Fibroblast of mammary gland (primary cell): ENCODE measurements at regions not wholly inside any gene's neighbourhood (a gene's known extent, or its start where the extent isn't known, plus 50 kb on each side); places are given as distances from the start of the nearest gene placed in this dataset.
"Not testable (repeated sequence)": the region's sequence is repeated elsewhere in the genome, so short reads cannot be mapped to it uniquely, and the experiment has no call there.

Experiments used
- DNase-seq: peaks from one replicate; pipeline ENCODE4 v3.0.0-alpha.2; 2010; ENCODE audit warnings: low read depth
- H3K4me3 ChIP-seq: 2 replicates; pipeline ENCODE4 v1.5.1; 2011; ENCODE audit warnings: low read depth, mild to moderate bottlenecking, low read length, moderate library complexity; ENCODE audit not compliant: control insufficient read depth
- TF ChIP-seq, protein P1 (sequence below): conservative IDR thresholded peaks from 2 replicates; pipeline ENCODE4 v1.5.1; 2011; ENCODE audit warnings: low read depth, low read length, inconsistent platforms; ENCODE audit not compliant: control insufficient read depth, insufficient read depth

DNA sequence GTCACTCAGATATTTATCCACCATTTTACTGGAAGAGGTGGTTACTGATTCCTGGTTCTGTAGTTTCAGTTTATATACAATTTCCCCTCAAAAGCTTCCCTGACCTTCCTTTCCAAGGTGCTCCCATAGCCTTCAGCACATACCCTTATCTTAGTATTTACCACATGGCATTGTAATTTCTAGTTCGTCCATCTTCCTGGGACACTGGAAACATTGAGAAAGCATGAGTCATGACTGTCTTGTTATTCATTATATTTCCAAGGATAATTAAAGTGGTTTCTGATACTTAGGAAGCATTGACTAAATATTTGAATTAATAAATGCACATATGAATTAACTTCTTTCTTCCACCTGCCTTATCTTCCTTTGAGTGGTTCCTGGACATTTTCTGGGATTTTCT lies 203.8 kb downstream of the ETAA1 start:
- TF ChIP-seq, protein P1, sequence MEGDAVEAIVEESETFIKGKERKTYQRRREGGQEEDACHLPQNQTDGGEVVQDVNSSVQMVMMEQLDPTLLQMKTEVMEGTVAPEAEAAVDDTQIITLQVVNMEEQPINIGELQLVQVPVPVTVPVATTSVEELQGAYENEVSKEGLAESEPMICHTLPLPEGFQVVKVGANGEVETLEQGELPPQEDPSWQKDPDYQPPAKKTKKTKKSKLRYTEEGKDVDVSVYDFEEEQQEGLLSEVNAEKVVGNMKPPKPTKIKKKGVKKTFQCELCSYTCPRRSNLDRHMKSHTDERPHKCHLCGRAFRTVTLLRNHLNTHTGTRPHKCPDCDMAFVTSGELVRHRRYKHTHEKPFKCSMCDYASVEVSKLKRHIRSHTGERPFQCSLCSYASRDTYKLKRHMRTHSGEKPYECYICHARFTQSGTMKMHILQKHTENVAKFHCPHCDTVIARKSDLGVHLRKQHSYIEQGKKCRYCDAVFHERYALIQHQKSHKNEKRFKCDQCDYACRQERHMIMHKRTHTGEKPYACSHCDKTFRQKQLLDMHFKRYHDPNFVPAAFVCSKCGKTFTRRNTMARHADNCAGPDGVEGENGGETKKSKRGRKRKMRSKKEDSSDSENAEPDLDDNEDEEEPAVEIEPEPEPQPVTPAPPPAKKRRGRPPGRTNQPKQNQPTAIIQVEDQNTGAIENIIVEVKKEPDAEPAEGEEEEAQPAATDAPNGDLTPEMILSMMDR: no peak
- DNase-seq: peak; percentile 64
- no peak overlapping the region for H3K4me3 ChIP-seq

DNA sequence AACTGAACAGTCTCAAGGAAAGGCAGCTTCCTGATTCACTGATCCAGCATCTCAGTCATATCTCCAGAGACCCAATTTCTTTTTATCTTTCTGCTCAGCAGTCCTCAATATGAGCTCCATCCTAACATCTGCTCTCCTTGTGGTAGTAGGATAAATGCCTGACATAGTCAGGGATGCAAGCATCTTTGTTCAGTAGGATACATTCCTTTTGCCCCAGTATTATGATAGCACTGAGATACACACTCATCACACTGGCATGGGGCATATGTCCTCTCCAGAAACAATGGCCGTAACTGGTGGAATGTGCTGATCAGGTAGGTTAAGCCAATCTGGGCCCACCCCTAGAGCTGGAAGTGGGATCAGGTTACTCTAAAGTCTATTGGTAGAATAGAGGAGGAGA lies 207.2 kb downstream of the ETAA1 start:
- H3K4me3 ChIP-seq: no peak overlapping the region
- TF ChIP-seq, protein P1: no peak
- DNase-seq: peak; percentile 20

DNA sequence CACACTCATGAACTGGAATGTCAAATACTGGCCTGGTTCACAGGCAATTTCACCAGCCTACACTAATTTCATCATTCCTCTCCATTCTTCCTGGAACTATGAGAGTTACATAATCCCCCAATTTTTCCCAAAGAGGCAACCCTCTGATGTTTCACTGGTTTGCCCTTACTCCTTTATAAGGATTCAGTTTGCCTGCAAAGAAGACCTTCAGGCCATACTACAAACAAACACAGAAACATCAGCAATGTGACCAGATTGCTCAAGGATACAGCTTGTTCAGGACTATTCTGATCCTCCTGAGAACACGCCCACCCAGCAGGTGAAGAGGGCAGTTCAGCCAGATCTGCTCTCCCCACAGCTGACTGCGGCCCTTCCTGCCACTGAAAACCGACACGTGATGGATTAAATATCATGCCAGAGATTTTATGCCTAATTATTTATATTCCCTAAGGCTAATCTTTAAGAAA lies 215.5 kb downstream of the ETAA1 start:
- no peak overlapping the region for H3K4me3 ChIP-seq
- TF ChIP-seq, protein P1: no peak
- no peak for DNase-seq

DNA sequence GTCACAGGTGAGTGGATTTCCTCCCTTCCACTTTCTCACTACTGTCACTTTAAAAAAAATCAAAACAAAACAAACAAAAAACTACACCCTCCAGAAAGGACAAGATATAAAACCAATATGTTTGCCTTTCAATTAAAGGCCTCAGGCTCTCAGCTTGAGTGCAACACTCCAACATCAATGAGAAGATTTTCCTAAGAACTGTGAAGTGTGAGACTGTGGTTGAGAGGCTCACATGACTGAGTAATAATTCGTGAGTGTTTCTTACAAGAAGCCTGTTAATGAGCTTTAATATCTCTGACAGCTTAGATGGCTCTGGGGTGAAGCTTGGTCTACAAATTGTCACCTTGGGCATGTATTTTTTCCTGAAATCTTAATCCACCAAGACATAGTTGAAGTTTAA lies 216.1 kb downstream of the ETAA1 start:
- no peak for DNase-seq
- no peak overlapping the region for H3K4me3 ChIP-seq
- TF ChIP-seq, protein P1: no peak

DNA sequence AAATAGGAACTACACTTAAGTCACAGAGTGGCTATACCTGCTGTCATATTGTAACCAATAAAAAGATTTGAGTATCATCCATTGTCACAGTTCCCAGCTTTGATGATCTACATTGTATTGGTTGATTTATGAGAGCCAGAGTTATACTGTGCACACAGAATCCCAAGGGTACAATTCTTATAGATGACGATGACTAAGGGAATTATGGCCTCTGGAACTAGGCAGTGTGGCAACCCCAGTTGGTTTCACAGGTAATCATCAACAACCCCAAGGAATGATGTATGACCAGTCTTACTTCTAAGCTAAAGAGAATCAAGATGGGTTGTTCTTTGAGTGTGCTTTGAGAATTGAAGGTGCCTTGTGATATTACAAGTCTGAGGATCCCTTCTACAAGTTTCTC lies 217.3 kb downstream of the ETAA1 start:
- TF ChIP-seq, protein P1: no peak
- no peak overlapping the region for H3K4me3 ChIP-seq
- no peak for DNase-seq

DNA sequence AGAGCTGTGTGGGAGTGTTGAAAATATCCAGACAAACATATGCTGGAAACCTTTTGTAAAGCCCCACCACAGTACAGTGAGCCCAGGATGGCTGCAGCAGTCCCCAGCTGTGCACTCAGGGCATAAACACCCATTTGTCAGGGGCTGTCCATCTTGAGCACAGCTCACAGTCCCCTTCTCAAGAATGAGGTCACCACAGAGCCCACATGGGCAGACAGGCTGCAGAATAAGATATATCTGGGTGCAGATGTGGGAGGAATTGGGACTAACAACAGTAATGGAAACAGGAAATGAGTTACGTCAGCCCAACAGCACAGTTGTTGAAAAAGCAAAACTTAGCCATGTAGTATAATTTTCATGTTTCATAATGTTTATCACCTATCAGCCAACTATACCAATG lies 219.6 kb downstream of the ETAA1 start:
- DNase-seq: peak; percentile 67
- no peak overlapping the region for H3K4me3 ChIP-seq
- TF ChIP-seq, protein P1: no peak

DNA sequence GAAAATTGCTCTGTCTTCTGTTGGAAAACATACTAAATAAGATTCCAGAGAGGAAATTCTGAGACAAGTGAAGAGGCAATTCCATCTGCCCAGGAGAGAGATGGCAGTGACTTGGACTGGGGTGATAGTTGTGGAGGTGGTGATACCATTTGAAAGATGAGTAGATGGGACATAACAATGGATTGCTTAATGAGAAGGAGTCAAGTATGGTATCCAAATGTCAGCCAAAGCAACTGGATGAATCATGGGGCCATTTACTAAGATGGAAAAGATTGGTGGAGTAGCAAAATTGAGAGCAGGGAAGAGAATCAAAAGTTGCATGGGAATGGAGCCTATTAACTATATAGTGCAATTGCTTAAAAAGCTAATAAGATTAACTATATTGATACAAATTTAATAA lies 222.1 kb downstream of the ETAA1 start:
- peak; percentile 44 for DNase-seq
- no peak overlapping the region for H3K4me3 ChIP-seq
- TF ChIP-seq, protein P1: no peak

DNA sequence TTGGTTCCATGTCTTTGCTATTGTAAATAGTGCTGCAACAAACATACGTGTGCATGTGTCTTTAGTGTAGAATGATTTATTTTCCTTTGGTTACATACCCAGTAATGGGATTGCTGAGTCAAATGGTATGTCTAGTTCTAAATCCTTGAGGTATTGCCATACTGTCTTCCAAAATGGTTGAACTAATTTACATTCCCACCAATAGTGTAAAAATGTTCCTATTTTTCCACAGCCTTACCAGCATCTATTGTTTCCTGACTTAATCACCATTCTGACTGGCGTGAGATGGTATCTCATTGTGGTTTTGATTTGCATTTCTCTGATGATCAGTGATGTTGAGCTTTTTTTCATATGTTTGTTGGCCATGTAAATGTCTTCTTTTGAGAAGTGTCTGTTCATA lies 226.6 kb downstream of the ETAA1 start:
- H3K4me3 ChIP-seq, DNase-seq: not testable (repeated sequence)
